H9 (cell line): ENCODE measurements at regions not wholly inside any gene's neighbourhood (a gene's known extent, or its start where the extent isn't known, plus 50 kb on each side); places are given as distances from the start of the nearest gene placed in this dataset.

Experiments
- DNase-seq: peaks from one replicate; pipeline ENCODE4 v3.0.0-alpha.2; 2017
- H2AFZ ChIP-seq: one replicate; pipeline ENCODE4 v1.6.1; 2013; ENCODE audit warnings: mild to moderate bottlenecking, low read length, control low read depth, moderate library complexity
- H2AK5ac ChIP-seq: 2 replicates; pipeline ENCODE4 v1.6.1; 2013; ENCODE audit warnings: low read length, control low read depth, mixed read lengths; ENCODE audit not compliant: insufficient read length
- H2BK120ac ChIP-seq: one replicate; pipeline ENCODE4 v1.6.1; 2013; ENCODE audit warnings: low read depth, mild to moderate bottlenecking, low read length, control low read depth, inconsistent platforms; ENCODE audit not compliant: poor library complexity, severe bottlenecking
- H2BK12ac ChIP-seq: 2 replicates; pipeline ENCODE4 v1.6.1; 2013; ENCODE audit warnings: low read length, control low read depth, mixed read lengths, low read depth; ENCODE audit not compliant: insufficient read length
- H2BK15ac ChIP-seq: 2 replicates; pipeline ENCODE4 v1.6.1; 2013; ENCODE audit warnings: low read depth, low read length, control low read depth
- H2BK20ac ChIP-seq: one replicate; pipeline ENCODE4 v1.6.1; 2013; ENCODE audit warnings: low read depth, mild to moderate bottlenecking, low read length, control low read depth, inconsistent platforms; ENCODE audit not compliant: poor library complexity, severe bottlenecking
- H2BK5ac ChIP-seq: 2 replicates; pipeline ENCODE4 v1.6.1; 2013; ENCODE audit warnings: low read length, control low read depth, mixed read lengths; ENCODE audit not compliant: insufficient read length
- H3K14ac ChIP-seq: 2 replicates; pipeline ENCODE4 v1.6.1; 2013; ENCODE audit warnings: low read length, control low read depth; ENCODE audit not compliant: insufficient read depth
- H3K18ac ChIP-seq: 2 replicates; pipeline ENCODE4 v1.6.1; 2013; ENCODE audit warnings: low read depth, mild to moderate bottlenecking, mixed read lengths, low read length, control low read depth; ENCODE audit not compliant: insufficient read length
- H3K23ac ChIP-seq: 2 replicates; pipeline ENCODE4 v1.6.1; 2013; ENCODE audit warnings: low read length, control low read depth, mixed read lengths, low read depth; ENCODE audit not compliant: insufficient read length
- H3K23me2 ChIP-seq: 2 replicates; pipeline ENCODE4 v1.6.1; 2013; ENCODE audit warnings: low read depth, mild to moderate bottlenecking, mixed read lengths, low read length, control low read depth; ENCODE audit not compliant: insufficient read length, poor library complexity, severe bottlenecking
- H3K27ac ChIP-seq: 2 replicates; pipeline ENCODE4 v1.5.1; 2013; ENCODE audit warnings: low read length, control low read depth, mixed read lengths, low read depth; ENCODE audit not compliant: insufficient read length
- H3K27me3 ChIP-seq: 2 replicates; pipeline ENCODE4 v1.6.1; 2013; ENCODE audit warnings: low read length, control low read depth, inconsistent platforms; ENCODE audit not compliant: insufficient read depth
- H3K4ac ChIP-seq: 2 replicates; pipeline ENCODE4 v1.6.1; 2013; ENCODE audit warnings: low read depth, mild to moderate bottlenecking, control low read depth, inconsistent platforms, low read length, moderate library complexity
- H3K4me1 ChIP-seq: 2 replicates; pipeline ENCODE4 v1.6.1; 2013; ENCODE audit warnings: low read length, control low read depth, inconsistent platforms; ENCODE audit not compliant: insufficient read depth
- H3K4me2 ChIP-seq: 2 replicates; pipeline ENCODE4 v1.6.1; 2013; ENCODE audit warnings: low read length, control low read depth, mixed read lengths; ENCODE audit not compliant: insufficient read length, insufficient read depth
- H3K56ac ChIP-seq: 2 replicates; pipeline ENCODE4 v1.6.1; 2013; ENCODE audit warnings: low read depth, mild to moderate bottlenecking, mixed read lengths, low read length, control low read depth; ENCODE audit not compliant: insufficient read length
- H3K79me1 ChIP-seq: 2 replicates; pipeline ENCODE4 v1.6.1; 2013; ENCODE audit warnings: low read depth, mild to moderate bottlenecking, moderate library complexity, low read length, control low read depth, inconsistent platforms; ENCODE audit not compliant: insufficient read depth, poor library complexity, severe bottlenecking
- H3K79me2 ChIP-seq: 2 replicates; pipeline ENCODE4 v1.6.1; 2013; ENCODE audit warnings: low read length, control low read depth, inconsistent platforms; ENCODE audit not compliant: insufficient read depth
- H3K9ac ChIP-seq: 2 replicates; pipeline ENCODE4 v1.6.1; 2013; ENCODE audit warnings: low read length, control low read depth, mixed read lengths; ENCODE audit not compliant: insufficient read length; ENCODE audit errors: extremely low read depth
- H3K9me3 ChIP-seq: one replicate; pipeline ENCODE4 v1.6.1; 2013; ENCODE audit warnings: low read depth, low read length, inconsistent platforms; ENCODE audit not compliant: control insufficient read depth
- H3T11ph ChIP-seq: one replicate; pipeline ENCODE4 v1.6.1; 2013; ENCODE audit warnings: mild to moderate bottlenecking, low read length, control low read depth, inconsistent platforms
- H4K20me1 ChIP-seq: one replicate; pipeline ENCODE4 v1.6.1; 2013; ENCODE audit not compliant: control insufficient read depth, insufficient read length, insufficient read depth
- H4K5ac ChIP-seq: 2 replicates; pipeline ENCODE4 v1.6.1; 2013; ENCODE audit warnings: low read depth, mild to moderate bottlenecking, mixed read lengths, low read length, control low read depth; ENCODE audit not compliant: insufficient read length
- H4K8ac ChIP-seq: replicated peaks from 2 replicates; pipeline ENCODE4 v1.6.1; 2013; ENCODE audit warnings: low read length, control low read depth, mixed read lengths, low read depth; ENCODE audit not compliant: insufficient read length
- H4K91ac ChIP-seq: 2 replicates; pipeline ENCODE4 v1.6.1; 2013; ENCODE audit warnings: low read depth, mild to moderate bottlenecking, moderate library complexity, mixed read lengths, low read length, control low read depth; ENCODE audit not compliant: insufficient read length
- H3K27ac Mint-ChIP-seq, 3 experiments: 2 replicates in 2 of 3; 3 replicates in 1 of 3; pipeline ENCODE4 v1.8.0; 2020 to 2021; ENCODE audit warnings: mixed read lengths in 3 of 3, mild to moderate bottlenecking in 1 of 3, moderate library complexity in 1 of 3
- H3K27me3 Mint-ChIP-seq: 2 replicates; pipeline ENCODE4 v1.8.0; 2021; ENCODE audit warnings: low read depth, mild to moderate bottlenecking, moderate library complexity, mixed read lengths
- H3K36me3 Mint-ChIP-seq, 3 experiments: 2 replicates in 2 of 3; 3 replicates in 1 of 3; pipeline ENCODE4 v1.8.0; 2020 to 2021; ENCODE audit warnings: low read depth in 3 of 3, mixed read lengths in 3 of 3; ENCODE audit not compliant: insufficient read depth in 1 of 3
- H3K4me1 Mint-ChIP-seq, 2 experiments: 2 replicates each; pipeline ENCODE4 v1.8.0; 2020; ENCODE audit warnings: mixed read lengths in 2 of 2
- H3K4me3 Mint-ChIP-seq, 2 experiments: 2 replicates in 1 of 2; 3 replicates in 1 of 2; pipeline ENCODE4 v1.8.0; 2020 to 2021; ENCODE audit warnings: mild to moderate bottlenecking in 2 of 2, mixed read lengths in 2 of 2, moderate library complexity in 1 of 2
- H3K9me3 Mint-ChIP-seq, 2 experiments: 2 replicates in 1 of 2; 3 replicates in 1 of 2; pipeline ENCODE4 v1.8.0; 2020; ENCODE audit warnings: mild to moderate bottlenecking in 2 of 2, mixed read lengths in 2 of 2, moderate library complexity in 1 of 2
- CTCF ChIP-seq: fragments of 200-600 bp; sonication (generic); conservative IDR thresholded peaks from 3 replicates; pipeline ENCODE4 v1.8.0; 2021; ENCODE audit warnings: antibody characterized with exemption, mild to moderate bottlenecking
- WGBS: extraction: QIAGEN DNeasy Blood & Tissue Kit; methylation state at CpG from one replicate; pipeline ENCODE4 v1.1.7; 2013; ENCODE audit warnings: missing lambda C conversion rate, low lambda C conversion rate, mixed read lengths; ENCODE audit not compliant: insufficient read length; ENCODE audit errors: extremely low coverage; 5-methylcytosine and 5-hydroxymethylcytosine counted together

DNA sequence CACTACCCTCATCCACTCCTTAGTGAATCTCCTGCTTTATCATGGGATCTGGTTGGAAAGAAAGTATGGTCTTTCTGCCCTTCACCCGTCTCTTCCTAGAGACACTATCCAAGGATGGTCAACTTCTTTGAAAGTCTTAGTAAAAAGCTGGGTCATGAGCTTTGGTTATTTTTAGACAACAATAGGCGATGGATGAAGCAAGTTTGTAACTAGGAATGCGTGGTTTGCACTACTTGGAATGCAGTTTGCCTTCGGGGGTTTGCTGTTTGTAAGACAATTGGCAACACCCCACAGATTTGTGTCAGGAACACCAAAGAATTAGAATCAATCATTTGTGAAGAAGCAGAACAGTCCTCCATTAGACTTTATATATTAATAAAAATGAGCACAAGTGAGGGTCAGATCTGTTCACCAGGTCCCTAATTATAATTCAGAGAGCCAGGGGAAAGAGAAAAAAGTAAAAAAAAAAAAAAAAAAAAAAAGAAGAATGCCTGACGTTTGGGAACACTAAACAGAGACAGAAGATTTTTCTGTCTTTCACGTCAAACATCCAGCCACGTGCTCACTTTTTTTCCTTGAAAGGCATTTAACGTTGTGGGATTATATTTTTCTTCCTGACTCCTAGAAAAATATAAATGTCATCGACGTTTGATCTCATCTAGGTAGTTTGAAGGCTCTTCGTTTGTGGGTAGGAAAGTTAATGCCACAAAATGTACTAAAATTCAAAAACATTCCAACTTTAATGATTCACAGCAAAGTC lies 60.7 kb upstream of the BTG3 start:
- no peak overlapping the region for H3K56ac ChIP-seq
- TF ChIP-seq CTCF = no peak
- no peak overlapping the region for H3K18ac ChIP-seq
- H2BK20ac ChIP-seq = no peak overlapping the region
- no peak overlapping the region for H2BK12ac ChIP-seq
- no peak overlapping the region for H4K5ac ChIP-seq
- no peaks in the 10 kb centered on the region for H3K79me2 ChIP-seq
- no peak overlapping the region for H3K4me2 ChIP-seq
- H2BK5ac ChIP-seq = no peak overlapping the region
- H3K4ac ChIP-seq = no peak overlapping the region
- peaks cover 26 to 31% of the 10 kb centered on the region in 2 experiments for H3K4me1 Mint-ChIP-seq
- H4K8ac ChIP-seq = no peak overlapping the region
- no peaks in the 10 kb centered on the region for H4K20me1 ChIP-seq
- H3K27me3 Mint-ChIP-seq = peaks cover 34% of the 10 kb centered on the region
- no peak overlapping the region for H3K27ac ChIP-seq
- H3K9me3 ChIP-seq = no peaks in the 10 kb centered on the region
- H3K14ac ChIP-seq = no peak overlapping the region
- H3K23me2 ChIP-seq = no peaks in the 10 kb centered on the region
- H3K36me3 Mint-ChIP-seq = no peaks in the 10 kb centered on the region; a peak in 1 of 7 replicates
- no peak overlapping the region for H4K91ac ChIP-seq
- no peaks in the 10 kb centered on the region for H3K27me3 ChIP-seq
- no peak overlapping the region for H2AK5ac ChIP-seq
- no CpG with 5 or more reads among the region's 11 CpGs for WGBS
- H2BK120ac ChIP-seq = no peak overlapping the region
- peaks cover 2% of the 10 kb centered on the region; the same call in 1 of the 2 replicates for H3K4me1 ChIP-seq
- no peak overlapping the region for H2BK15ac ChIP-seq
- no peak overlapping the region for H3K23ac ChIP-seq
- DNase-seq = no peak
- H3K9ac ChIP-seq = no peak overlapping the region
- no peak overlapping the region for H3K4me3 Mint-ChIP-seq
- H3K79me1 ChIP-seq = no peaks in the 10 kb centered on the region
- no peak overlapping the region for H3T11ph ChIP-seq
- no peak overlapping the region for H2AFZ ChIP-seq
- no peak overlapping the region for H3K27ac Mint-ChIP-seq
- no peaks in the 10 kb centered on the region for H3K9me3 Mint-ChIP-seq
